ENCODE measurements at regions not wholly inside any gene's neighbourhood (a gene's known extent, or its start where the extent isn't known, plus 50 kb on each side); places are given as distances from the start of the nearest gene placed in this dataset.
"Not testable (repeated sequence)": the region's sequence is repeated elsewhere in the genome, so short reads cannot be mapped to it uniquely, and the experiment has no call there.

GRCh38 chr1:53398091-53398490, 61.1 kb upstream of the DMRTB1 start:
- ATAC-seq (no peak), DNase-seq (no peak)
- intact Hi-C loops (cut with DNase I) = no loop called here

- intact Hi-C loops (cut with DNase I) = no loop called here
- ATAC-seq (no peak), DNase-seq (no peak)
These were observed 60.4 kb upstream of the DMRTB1 start for GRCh38 chr1:53398576-53399365.

- intact Hi-C loops (cut with DNase I); ATAC-seq; DNase-seq: not testable (repeated sequence)
These were observed 59.6 kb upstream of the DMRTB1 start for GRCh38 chr1:53399370-53400133.

- intact Hi-C loops (cut with DNase I) = no loop called here
- DNase-seq (no peak), ATAC-seq (no peak)
These were observed 58.2 kb upstream of the DMRTB1 start for GRCh38 chr1:53400761-53401674.

GRCh38 chr1:53401813-53402745, 57.1 kb upstream of the DMRTB1 start:
- ATAC-seq = no peak
- intact Hi-C loops (cut with DNase I) = no loop called here
- no peak for DNase-seq

GRCh38 chr1:53402891-53403655, 56.1 kb upstream of the DMRTB1 start:
- intact Hi-C loops (cut with DNase I) = no loop called here
- ATAC-seq (no peak), DNase-seq (no peak)

- no peak for ATAC-seq
- no peak for DNase-seq
- intact Hi-C loops (cut with DNase I) = no loop called here
These were observed 53.5 kb upstream of the DMRTB1 start for GRCh38 chr1:53405737-53406136.

- ATAC-seq (no peak), DNase-seq (no peak)
- intact Hi-C loops (cut with DNase I) = no loop called here
These were observed 52.5 kb upstream of the DMRTB1 start for GRCh38 chr1:53406551-53407235.

GRCh38 chr1:53408013-53408754, 51.0 kb upstream of the DMRTB1 start:
- ATAC-seq = no peak
- DNase-seq = no peak
- intact Hi-C loops (cut with DNase I) = no loop called here

GRCh38 chr1:53408755-53409129, 50.5 kb upstream of the DMRTB1 start:
- no peak for DNase-seq
- no peak for ATAC-seq

GRCh38 chr1:53409233-53409632, 50.0 kb upstream of the DMRTB1 start:
- intact Hi-C loops (cut with DNase I) = no loop called here
- ATAC-seq = no peak

More at GRCh38 chr1:53408755-53409129, 50.5 kb upstream of the DMRTB1 start:
- intact Hi-C loops (cut with DNase I) = no loop called here

More at GRCh38 chr1:53409233-53409632, 50.0 kb upstream of the DMRTB1 start:
- DNase-seq = no peak

Measured in left cardiac atrium (tissue), 4 donors.